Brain microvascular endothelial cell (primary cell): ENCODE measurements at regions not wholly inside any gene's neighbourhood (a gene's known extent, or its start where the extent isn't known, plus 50 kb on each side); places are given as distances from the start of the nearest gene placed in this dataset.

Experiments used
- DNase-seq: peaks from one replicate; pipeline ENCODE4 v3.0.0-alpha.2; 2020
- H3K27ac ChIP-seq: fragments of 250-450 bp; sonication (Bioruptor Pico); 2 replicates; pipeline ENCODE4 v1.5.1; 2020; ENCODE audit warnings: mild to moderate bottlenecking, moderate library complexity
- H3K27me3 ChIP-seq: fragments of 250-450 bp; sonication (Bioruptor Pico); replicated peaks from 2 replicates; pipeline ENCODE4 v1.5.1; 2020; ENCODE audit warnings: mild to moderate bottlenecking
- H3K36me3 ChIP-seq: fragments of 250-450 bp; sonication (Bioruptor Pico); replicated peaks from 2 replicates; pipeline ENCODE4 v1.5.1; 2020; ENCODE audit warnings: mild to moderate bottlenecking
- H3K4me3 ChIP-seq: 2 replicates; pipeline ENCODE4 v1.5.1; 2011; ENCODE audit warnings: low read depth, mild to moderate bottlenecking, control low read depth, low read length, moderate library complexity
- CTCF ChIP-seq: IDR thresholded peaks from 2 replicates; pipeline ENCODE4 v1.5.1; 2011; ENCODE audit warnings: low read depth, mild to moderate bottlenecking, moderate library complexity, low read length, control low read depth, inconsistent platforms; ENCODE audit errors: missing control alignments
- in situ Hi-C: cut with HindIII; loops from 2 replicates; pipeline ENCODE4 v1.10.0; 2017; ENCODE audit warnings: low sequenced_read_pairs, low pct_ligation_motif_present

- in situ Hi-C loops, result no loop called here
- H3K27me3 ChIP-seq, result no peaks in the 10 kb centered on the region
- no peak overlapping the region for H3K4me3 ChIP-seq
- no peak overlapping the region for H3K27ac ChIP-seq
- TF ChIP-seq CTCF, result no peak
- no peak for DNase-seq
- no peaks in the 10 kb centered on the region for H3K36me3 ChIP-seq
These were observed 145.0 kb upstream of the FTMT start for GRCh38 chr5:121706686-121707085.

- H3K27ac ChIP-seq, result no peak overlapping the region
- H3K27me3 ChIP-seq, result no peaks in the 10 kb centered on the region
- no peak overlapping the region for H3K4me3 ChIP-seq
- no peak for TF ChIP-seq CTCF
- no peaks in the 10 kb centered on the region for H3K36me3 ChIP-seq
- in situ Hi-C loops, result no loop called here
- DNase-seq, result no peak
These were observed 144.5 kb upstream of the FTMT start for GRCh38 chr5:121707178-121707577.

- Histone ChIP-seq H3K36me3 (no peaks in the 10 kb centered on the region), H3K27me3 (no peaks in the 10 kb centered on the region), H3K27ac (no peak overlapping the region), H3K4me3 (no peak overlapping the region)
- in situ Hi-C loops, result no loop called here
- no peak for DNase-seq
- TF ChIP-seq CTCF, result no peak
These were observed 140.3 kb upstream of the FTMT start for GRCh38 chr5:121711416-121711815.

- no peak overlapping the region for H3K27ac ChIP-seq
- in situ Hi-C loops, result no loop called here
- TF ChIP-seq CTCF, result no peak
- no peak for DNase-seq
- no peak overlapping the region for H3K4me3 ChIP-seq
- no peaks in the 10 kb centered on the region for H3K27me3 ChIP-seq
- no peaks in the 10 kb centered on the region for H3K36me3 ChIP-seq
These were observed 132.4 kb upstream of the FTMT start for GRCh38 chr5:121719255-121719654.

- in situ Hi-C loops, result no loop called here
- Histone ChIP-seq H3K36me3 (no peaks in the 10 kb centered on the region), H3K4me3 (no peak overlapping the region), H3K27ac (no peak overlapping the region), H3K27me3 (no peaks in the 10 kb centered on the region)
- no peak for DNase-seq
- TF ChIP-seq CTCF, result no peak
These were observed 126.2 kb upstream of the FTMT start for GRCh38 chr5:121725450-121725849.

GRCh38 chr5:121726991-121727390 lies 124.7 kb upstream of the FTMT start:
- Histone ChIP-seq H3K4me3 (no peak overlapping the region), H3K36me3 (no peaks in the 10 kb centered on the region), H3K27me3 (no peaks in the 10 kb centered on the region), H3K27ac (no peak overlapping the region)
- no peak for DNase-seq
- TF ChIP-seq CTCF, result no peak
- in situ Hi-C loops, result no loop called here
